ENCODE measurements at regions not wholly inside any gene's neighbourhood (a gene's known extent, or its start where the extent isn't known, plus 50 kb on each side); places are given as distances from the start of the nearest gene placed in this dataset.

DNA sequence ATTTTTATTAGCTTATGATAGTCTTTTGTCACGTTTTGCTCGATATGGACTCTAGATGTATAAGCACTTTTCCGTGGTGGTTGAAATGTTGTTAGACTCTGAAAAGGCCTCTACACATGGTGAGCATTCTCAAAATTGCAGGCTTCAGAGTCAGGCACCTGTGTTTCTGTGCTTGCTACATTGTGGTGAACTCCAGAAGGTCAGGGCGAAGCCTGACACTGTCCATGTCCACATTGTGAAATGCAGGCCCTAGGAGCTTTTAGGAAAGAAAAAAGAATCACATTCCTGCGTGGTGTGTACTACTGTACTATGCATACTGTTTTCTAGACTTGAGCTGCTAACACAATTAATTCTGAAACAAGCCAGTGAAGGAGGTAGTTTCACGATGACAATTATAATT, 86.3 kb downstream of the HS3ST1 start:
- no peak for DNase-seq

DNA sequence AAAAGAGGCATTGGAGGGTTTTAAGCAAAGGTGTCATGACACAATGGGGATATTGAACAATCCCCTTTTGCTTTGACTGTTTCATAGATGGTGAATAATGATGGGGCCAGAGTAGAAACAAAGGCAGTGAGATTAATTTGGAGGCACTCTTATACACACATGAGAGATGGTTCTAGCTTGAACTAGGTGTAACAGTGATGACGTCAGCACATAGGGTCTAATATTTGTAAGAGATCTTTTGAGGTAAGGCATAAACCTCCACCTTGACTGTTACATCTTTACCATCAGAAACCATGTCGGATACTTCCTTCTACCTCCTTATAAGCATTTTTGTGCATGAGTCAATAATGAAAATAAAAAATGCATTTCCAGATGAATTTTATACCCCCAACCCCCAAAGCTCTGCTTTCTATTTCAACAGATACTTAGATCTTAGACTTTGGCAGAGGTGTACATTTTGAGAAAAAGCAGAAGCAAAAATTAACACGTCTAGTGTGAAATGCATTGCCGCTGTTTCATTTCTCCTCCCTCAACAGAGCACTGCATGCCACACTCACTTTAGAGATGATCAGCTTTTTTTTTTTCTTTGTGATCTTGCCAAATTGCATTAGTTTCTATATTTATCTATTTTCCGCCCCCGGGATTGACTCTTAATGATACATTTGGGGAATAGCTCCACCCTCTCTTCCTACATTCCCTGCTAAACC, 87.2 kb downstream of the HS3ST1 start:
- no peak for DNase-seq

DNA sequence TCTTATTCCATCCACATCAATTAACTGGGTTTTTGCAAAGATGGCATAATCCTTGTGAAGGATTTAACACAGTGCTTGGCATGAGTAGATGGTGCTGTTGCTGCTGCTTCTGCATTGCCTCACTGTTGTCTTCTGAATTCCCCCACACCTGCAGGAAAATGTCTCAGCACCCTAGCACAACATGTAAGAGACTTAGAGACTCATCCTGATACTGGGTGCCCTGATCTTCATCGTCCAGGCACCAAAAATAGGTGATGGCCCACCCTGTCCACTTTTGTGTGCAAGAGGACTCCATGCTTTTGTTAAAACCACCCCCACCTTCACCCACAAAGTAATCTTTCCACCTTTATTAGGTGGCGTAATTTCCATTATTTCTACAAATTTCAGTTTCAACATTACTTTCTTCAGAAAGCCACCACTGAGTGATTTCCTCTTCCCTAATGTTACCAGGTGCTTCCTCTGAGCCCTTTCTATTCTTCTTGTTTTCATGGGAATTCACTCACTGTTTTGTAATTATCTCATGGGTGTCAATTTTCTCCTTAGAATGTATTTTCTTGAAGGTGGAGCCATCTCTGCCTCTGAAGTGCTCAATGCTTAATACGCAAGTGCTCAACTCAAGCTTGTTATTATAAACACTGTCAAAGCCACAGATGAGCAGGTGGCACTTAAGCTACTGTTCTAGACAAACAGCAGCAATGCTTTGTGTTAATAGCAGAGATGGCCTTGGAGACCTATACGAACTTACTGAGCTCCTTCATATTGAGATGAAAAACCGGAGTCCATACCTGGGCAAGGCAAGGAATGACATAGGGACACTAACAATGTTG, 89.5 kb downstream of the HS3ST1 start:
- DNase-seq = no peak

DNA sequence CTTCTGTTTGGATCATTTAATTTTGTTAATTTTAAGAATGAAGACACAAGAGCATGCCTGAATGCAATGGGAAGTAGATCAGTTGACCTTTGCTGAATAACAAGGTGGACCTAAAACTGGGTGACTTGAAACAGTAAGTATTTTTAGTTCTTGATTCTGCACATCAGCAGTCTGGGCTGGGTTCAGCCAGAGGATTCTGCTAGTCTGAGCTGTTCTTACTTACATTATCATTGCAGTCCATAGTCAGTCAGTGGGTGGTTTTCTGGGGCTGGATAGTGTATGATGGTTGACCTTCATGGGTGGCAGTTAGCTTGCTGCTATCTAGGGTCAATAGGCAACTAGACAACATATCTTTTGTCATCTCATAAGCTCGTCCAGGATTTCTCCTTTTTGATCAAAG, 91.4 kb downstream of the HS3ST1 start:
- DNase-seq = no peak

DNA sequence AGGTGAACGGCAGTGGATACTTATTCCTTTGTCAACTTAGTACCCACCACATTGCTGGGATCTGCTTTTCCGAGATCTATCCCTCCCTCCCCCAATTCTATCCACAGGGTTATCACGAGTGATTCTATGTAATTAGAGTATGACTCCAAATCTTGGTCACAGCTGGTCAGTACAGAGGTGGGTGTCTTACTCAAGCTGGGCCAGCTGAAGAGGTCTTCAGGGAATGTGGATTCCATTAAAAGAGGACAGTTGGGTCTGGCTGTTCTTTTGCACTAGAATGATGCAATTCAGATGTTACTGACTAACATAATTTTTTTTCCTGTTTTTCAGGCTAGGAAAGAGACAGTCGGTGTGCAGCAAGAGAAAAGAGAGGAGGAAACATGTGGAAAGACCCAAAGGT, 92.3 kb downstream of the HS3ST1 start:
- no peak for DNase-seq

DNA sequence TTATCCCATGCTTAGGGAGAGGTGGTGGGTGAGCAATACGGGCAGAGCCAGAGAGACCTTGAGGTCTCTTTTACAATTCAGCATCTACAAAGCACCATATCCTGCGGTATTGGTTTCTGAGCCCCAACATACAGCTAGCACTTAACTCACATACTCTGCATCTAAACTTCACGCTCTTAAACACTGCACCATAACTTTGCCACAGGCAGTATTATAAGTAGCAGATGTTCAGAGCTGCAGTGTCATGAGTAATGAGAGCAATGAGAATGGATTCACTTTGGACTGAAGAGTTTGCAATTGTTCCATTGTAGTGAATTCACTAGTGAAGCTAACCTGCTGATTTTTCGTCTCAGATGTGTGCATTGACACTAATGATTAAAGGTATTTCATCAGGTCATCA, 93.8 kb downstream of the HS3ST1 start:
- no peak for DNase-seq

DNA sequence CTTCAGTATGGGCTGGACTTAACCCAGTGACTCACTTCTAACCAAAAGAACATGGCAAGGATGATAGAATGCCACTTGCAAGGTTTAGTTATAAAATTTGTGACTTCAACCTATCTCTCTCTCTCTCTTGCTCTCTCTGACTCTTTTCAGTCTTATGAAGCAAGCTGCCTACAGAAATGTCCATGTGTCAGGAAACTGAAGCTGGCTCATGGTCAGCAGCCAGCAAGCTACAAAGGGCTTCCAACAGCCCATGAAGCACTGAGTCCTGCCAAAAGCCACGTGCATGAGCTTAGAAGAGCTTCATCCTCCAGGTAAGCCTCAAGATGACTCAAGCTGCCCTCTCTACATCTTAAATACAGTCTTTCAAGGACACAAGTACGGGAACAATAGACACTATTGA, 100.3 kb downstream of the HS3ST1 start:
- DNase-seq = no peak

DNA sequence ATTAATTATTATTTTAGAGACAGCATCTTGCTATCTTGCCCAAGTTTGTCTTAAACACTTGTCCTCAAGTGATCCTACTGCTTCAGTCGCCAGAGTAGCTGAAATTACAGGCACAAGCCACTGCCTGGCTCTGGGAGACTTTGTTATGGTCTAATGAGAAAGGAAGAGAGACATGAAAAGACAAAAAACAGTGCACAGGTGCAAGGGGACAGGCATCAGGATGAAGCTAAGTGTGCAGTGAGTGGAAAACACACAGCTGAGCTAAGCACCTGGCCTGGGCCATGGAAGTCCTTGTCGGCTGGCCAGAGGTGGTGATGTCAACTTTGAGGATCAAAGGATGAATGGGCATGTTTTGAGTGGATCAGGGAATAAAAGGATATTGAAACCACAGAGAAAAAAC, 102.7 kb downstream of the HS3ST1 start:
- DNase-seq = no peak

DNA sequence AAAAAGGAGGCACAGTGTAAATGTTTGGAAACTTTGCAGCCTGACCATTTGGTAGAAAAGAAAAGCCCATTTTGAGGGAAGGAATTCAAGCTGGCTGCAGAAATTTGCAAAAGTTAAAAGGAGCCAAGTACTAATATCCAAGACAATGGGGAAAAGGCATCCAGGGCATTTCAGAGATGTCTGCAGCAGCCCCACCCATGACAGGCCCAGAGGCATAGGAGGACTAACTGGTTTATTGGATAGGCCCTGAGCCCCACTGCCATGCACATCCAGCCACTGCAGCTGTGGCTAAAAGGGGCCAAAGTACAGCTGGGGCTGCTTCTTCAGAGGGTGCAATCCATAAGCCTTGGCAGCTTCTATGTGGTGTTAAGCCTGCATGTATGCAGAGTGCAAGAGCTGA, 104.9 kb downstream of the HS3ST1 start:
- DNase-seq = no peak

DNA sequence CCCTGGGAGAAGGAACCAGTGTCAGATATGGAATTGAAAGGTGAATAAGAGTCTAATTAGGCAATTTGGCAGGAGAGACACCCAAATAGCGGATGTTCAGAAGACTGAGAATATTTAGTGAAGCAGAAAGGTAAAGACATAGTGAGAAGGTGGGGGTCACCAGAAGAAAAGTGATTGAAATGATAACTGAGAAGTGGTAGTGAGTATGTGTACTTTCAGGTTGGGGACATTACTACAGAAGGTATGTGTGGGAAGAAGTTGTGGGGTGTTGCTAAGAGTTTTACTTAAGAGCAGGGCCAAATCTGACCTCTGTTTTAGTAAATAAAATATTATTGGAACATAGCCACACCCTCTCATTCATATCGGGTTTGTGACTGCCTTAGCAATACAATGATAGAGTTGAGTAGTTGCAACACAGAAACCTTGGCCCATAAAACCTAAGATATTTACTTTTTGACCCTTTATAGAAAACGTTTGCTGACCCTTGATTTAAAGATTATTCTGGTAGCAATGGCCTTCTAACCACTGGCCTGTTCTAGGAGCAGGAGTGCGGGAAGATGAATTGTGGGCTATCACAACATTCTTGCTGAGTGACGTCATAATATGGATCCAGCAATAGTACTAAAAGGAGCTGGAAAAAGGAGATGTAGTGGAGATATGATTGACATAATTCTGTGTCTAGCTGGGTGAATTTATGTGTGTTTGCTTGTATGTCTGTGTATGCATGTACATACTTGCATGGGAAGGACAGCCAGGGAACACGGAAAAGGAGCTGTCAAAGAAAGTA, 115.3 kb downstream of the HS3ST1 start:
- no peak for DNase-seq

DNA sequence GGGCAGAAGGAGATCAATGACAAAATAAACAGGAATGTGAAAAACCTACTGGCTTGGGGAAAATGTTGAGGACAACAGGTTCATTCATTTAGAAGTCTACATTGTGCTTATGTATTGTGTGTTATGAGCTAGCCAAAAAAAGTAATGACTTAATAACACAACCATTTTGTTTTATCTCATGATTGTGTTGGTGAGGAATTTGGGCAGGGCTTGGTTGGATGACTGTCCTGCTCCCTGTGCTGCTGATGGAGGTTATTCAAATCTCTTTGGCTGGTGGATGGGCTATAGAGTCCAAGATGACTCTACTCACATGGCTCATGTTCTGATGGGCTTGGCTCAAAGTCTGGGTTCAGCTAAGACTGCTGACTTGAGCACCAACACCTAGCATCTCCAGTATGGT, 116.3 kb downstream of the HS3ST1 start:
- no peak for DNase-seq

DNA sequence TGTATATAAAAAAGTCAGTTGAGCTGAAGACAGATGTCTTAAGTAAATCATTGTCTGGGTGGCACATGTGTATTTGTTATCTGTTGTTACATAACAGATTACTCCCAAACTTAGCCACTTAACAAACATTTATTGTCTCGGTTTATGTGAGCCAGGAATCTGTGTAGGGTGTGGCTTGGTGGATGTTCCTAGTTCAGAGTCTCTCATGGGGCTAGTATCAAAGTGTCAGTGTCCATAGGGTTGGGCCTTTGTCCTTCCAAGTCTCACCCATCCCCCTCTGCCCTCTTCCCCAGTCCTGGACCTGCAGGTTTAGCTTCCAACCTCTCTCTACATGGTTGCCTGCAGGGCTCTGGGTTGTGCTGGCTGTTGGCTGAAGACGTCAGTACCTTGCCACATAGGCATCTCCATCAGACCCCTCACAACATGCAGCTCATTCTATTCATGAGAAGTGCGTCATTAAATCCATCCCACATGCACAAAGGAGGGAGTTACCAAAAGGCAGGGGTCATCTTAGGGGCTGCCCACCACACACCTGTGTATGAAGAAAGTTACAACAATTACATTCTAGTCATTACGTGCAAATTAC, 127.5 kb downstream of the HS3ST1 start:
- no peak for DNase-seq

DNA sequence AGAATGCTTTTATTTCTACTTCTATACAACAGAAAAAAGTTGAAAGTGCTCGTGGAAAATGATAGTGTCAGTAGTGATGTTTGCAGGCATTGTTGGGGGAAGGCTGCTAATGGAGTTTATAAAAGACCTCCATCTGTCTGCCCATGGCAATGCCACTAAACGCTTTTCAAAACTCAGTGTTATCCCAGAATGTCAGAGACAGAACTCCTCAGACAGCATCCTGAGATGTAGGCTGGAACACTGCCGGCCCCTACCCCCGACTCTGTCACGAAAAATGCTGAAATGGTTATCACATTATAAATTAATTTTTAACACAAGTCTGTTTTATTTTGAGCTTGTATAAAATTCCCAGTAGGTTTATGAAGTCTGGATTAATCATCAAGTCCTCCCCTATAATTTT, 128.9 kb downstream of the HS3ST1 start:
- DNase-seq = no peak

DNA sequence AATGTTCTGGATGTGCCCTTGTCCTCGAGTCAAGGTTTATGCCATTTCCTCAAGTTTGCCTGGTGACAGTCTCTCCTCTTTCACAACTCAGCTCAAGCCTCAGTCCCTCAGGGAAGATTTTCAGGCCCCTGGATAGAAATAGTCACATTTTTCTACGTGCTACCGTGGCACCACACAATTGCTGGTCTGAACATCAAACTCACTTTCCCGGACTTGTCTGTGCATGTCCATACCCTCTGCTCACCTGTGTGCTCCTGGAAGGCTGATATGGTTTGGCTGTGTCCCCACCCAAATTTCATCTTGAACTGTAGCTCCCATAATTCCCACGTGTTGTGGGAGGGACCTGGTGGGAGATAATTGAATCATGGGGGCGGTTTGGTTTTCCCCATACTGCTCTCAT, 129.7 kb downstream of the HS3ST1 start:
- no peak for DNase-seq

DNA sequence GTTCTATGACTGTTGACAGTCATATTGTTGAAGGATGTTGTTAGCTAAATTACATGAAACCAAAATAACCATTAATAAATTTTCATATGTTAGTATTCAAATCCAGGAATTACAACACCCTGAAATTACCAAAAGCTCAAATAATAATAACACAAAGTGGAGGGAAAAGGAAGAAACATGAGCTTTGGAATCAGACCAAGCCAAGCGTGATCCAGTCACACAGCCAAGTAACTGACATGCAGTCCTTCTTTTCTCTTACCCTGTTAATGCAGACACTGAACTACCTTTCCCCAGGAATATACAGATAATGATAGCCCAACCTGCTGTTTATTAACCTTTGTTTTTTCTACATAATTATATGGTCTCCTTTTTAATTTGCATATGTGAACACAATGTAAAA, 130.2 kb downstream of the HS3ST1 start:
- DNase-seq = no peak

DNA sequence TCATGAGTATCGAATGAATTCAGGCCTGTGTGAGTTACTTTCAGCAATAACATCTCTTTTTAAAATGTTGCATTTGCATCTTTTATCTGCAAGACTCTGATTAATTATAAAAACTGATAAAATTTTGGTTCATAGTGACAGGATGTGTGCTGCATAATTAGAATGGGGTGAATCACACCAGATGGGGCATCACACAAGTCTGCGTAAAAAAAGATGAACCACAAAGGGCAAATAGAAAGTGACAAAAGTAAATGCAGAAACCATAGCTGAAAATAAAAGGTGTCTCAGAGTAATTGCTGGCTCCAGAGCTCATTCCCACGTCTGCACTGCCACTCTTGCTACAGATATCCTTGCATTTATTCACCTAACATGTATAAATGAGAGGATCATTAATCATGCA, 131.1 kb downstream of the HS3ST1 start:
- no peak for DNase-seq

DNA sequence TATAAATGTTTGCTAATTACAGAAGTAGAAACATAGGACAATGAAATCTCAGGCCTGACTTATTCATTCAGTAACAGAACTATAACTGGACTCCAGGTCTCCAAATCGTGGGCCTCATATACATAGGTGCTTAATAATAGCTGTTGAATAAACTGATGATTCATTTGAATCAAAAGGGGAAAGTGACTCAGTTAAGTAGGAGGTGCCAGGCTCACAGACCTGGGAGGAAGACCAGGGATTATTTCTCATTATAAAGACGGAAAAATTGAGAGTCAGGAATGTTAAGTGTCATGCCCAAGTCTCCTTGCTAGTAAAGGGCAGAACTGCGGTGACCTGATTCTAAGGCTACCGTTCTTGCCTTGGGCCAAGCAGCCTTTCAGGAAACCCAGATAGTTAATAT, 131.5 kb downstream of the HS3ST1 start:
- DNase-seq = no peak

DNA sequence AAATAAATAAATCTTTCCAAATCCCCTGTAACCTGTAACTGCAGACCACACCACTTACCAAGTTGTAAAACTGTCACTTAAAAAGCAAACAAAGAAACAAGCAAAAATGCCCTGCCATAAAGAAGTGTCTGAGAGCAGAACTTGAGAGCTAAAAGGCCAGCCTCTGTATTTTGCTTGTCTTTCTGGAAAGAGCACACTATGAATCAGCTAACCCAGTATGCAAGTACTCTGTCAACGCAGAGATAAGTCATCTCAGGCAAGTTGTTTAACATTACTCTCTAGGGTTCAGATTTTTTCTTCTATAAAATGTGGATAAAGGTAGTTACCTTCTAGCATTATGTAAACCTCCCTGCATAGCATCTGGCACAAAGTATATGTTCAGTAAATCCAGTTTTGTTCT, 134.8 kb downstream of the HS3ST1 start:
- no peak for DNase-seq

DNA sequence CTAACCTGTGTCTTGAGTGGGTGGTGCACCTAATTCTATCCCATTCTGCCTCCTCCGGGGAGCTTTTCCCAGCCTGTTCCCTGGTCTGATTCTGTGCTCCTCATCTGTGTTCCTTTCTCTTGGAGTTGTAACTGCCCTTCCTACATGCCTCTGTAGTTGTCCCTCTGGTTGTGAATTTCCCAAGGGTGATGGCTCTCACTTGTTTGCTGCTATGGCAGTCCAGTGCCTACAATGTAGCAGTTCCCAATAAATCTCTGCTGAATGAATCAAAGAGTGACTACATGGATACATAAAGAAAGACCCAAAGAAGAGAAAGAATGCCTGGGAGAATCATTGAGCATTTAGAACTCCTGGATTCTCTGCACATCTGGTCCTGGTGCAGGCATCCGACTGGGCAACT, 141.6 kb downstream of the HS3ST1 start:
- DNase-seq = no peak

DNA sequence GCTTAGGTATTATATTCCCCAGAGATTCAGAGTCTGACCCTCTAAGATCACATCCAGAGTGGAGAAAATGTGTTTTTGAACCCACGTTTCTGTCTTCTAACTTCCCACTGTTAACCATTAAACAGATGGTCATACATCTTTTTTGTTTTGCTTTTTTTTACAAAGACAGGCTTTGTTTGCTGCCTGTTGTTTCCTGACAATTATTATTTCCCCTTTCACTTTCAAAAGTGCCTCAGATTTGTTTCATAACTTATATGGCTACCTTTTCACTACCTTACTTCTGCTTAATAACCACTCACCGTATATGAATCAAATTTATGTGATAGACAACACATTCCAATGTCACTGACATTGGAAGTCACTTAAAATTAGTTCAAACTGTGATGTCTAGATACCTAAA, 142.2 kb downstream of the HS3ST1 start:
- DNase-seq = no peak

DNA sequence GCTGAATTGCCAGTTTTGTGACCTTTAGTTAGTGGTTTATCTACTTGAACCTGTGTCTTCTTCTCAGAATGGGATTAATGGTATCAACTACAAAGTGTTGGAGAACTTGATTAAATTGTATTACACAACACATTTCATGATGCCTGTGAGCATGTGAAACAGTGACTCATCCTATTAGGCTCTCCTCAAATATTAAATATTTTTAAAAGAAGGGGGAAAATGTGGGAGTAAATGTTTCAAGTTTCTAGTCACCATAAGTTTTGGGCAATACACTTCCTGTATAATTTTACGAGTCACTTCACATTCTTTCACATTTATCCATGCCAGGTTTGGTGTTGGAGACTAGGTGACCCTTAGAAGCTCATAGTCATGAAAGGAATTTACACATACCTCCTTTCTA, 147.0 kb downstream of the HS3ST1 start:
- DNase-seq = no peak

DNA sequence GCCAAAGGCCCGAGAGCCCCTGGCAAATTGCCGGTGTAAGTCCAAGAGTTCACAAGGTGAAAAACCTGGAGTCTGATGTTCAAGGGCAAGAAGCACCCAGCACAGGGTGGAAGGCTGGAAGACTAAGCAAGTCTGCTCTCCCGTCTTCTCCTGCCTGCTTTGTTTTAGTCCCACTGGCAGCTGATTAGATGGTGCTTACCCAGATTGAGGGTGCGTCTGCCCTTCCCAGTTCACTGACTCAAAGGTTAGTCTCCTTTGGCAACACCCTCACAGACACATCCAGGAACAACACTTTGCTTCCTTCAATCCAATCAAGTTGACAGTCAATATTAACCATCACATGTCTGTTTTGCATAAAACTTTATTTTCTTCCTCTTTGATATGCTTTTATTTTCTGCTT, 157.4 kb downstream of the HS3ST1 start:
- DNase-seq = no peak

DNA sequence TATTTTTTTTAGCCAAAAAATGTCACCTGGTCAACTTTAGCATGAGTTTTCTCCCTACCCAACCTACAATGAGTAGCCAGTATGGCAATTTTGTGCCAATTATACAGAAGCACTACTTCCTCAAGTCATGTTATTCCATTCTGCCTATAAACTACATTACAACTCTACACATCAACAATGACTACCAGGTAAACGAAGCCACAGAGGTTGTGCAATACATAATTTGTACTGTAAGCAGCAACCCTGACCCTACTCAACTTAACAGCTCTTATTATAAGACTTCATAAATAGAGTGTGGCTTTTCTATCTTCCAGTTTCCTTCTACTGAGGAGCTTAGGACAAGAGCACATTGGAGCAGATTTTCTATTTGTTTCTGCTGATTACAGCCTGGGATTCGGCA, 160.5 kb downstream of the HS3ST1 start:
- DNase-seq = no peak

DNA sequence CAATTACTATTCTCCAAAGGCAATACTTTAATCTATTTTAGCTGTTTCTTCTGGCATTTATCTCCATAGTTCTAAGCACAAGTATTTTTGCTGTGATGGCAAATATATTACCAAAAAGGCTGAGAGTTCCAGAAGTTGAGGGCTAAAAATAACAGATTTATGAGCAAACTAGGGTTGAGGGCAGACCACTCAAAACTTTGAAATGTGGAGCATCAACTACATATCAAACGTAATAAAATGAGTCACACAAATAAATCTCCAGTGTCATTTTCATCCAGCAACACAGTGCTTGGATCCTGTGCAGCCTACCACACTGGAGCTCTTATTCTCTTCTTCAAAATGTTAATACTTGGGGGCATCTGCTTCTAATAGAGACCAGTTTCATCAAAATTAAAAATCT, 163.9 kb downstream of the HS3ST1 start:
- no peak for DNase-seq

Measured in hippocampal formation (tissue), 2 donors.